AG10803 (cell line): ENCODE measurements at regions not wholly inside any gene's neighbourhood (a gene's known extent, or its start where the extent isn't known, plus 50 kb on each side); places are given as distances from the start of the nearest gene placed in this dataset.

Experiments used
- DNase-seq: peaks from one replicate; pipeline ENCODE4 v3.0.0; 2010; ENCODE audit warnings: low read depth
- H3K4me3 ChIP-seq: 2 replicates; pipeline ENCODE4 v1.5.1; 2011; ENCODE audit warnings: mild to moderate bottlenecking, low read length, control low read depth
- TF ChIP-seq, protein P1 (sequence below): conservative IDR thresholded peaks from 2 replicates; pipeline ENCODE4 v1.5.1; 2011; ENCODE audit warnings: mild to moderate bottlenecking, low read length, control low read depth, inconsistent platforms

GRCh38 chr7:110142939-110143526 is 947.9 kb upstream of the LRRN3 start:
- TF ChIP-seq, protein P1, sequence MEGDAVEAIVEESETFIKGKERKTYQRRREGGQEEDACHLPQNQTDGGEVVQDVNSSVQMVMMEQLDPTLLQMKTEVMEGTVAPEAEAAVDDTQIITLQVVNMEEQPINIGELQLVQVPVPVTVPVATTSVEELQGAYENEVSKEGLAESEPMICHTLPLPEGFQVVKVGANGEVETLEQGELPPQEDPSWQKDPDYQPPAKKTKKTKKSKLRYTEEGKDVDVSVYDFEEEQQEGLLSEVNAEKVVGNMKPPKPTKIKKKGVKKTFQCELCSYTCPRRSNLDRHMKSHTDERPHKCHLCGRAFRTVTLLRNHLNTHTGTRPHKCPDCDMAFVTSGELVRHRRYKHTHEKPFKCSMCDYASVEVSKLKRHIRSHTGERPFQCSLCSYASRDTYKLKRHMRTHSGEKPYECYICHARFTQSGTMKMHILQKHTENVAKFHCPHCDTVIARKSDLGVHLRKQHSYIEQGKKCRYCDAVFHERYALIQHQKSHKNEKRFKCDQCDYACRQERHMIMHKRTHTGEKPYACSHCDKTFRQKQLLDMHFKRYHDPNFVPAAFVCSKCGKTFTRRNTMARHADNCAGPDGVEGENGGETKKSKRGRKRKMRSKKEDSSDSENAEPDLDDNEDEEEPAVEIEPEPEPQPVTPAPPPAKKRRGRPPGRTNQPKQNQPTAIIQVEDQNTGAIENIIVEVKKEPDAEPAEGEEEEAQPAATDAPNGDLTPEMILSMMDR = no peak
- DNase-seq = no peak
- no peak overlapping the region for H3K4me3 ChIP-seq

DNA sequence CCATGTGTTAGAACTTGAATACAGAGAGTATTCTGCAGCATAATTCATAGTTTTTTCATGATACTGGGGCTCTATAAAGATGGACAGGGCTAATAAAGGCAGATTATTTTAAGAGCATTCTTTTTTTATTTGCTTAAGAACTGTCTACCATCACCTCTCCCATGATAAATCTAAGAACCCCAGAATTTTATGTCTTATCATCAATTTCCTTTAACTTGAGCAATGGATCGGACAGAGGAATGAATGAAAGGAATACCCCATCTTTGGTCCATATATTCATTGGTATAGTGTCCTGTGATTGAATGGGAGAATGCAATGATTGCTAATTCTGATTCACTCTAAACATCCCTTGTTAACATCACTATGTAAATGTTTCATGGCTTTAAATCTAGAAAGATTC is 946.3 kb upstream of the LRRN3 start:
- no peak overlapping the region for H3K4me3 ChIP-seq
- TF ChIP-seq, protein P1 = no peak
- DNase-seq = no peak

DNA sequence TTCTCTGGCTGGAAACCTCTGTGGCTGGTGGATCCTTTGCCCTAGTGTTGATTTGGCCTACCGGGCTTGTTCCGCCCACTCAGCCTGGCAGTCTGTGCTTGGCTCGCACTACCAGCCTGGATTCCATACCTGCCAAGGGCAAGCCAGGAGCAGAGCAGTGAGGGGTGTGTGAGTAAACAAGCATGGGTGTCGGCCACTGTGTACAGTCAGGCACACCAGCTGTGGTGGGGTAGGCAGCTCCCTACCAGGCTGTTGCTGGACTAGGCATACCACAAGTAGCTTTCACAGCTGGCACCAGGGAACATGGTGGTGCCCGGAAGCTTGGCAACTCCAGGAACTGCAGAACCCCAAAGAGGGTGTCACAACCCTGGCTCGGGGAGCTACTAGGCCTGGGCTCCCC is 942.9 kb upstream of the LRRN3 start:
- DNase-seq = no peak
- TF ChIP-seq, protein P1 = no peak
- no peak overlapping the region for H3K4me3 ChIP-seq

GRCh38 chr7:110153222-110153621 is 937.7 kb upstream of the LRRN3 start:
- DNase-seq = no peak
- TF ChIP-seq, protein P1 = no peak
- H3K4me3 ChIP-seq = no peak overlapping the region

DNA sequence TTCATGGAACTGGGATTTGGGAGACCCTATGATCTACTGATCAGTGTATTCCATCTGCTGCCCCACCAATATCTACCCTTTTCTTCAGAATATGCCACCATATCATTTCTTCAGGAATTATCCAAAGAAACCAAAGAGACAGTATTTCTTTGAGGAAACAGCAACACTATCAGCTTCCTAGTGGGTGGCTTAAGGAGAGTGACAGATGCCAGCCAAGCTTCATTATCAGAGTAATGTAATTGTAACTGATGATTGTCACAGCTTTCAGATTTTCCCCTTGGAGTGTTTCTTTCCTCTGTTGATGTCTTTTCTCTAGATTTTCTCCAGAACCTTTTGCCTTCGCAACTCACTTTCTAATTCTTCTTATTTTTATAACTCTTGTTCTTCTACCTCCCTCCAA is 934.4 kb upstream of the LRRN3 start:
- no peak for DNase-seq
- TF ChIP-seq, protein P1 = no peak
- H3K4me3 ChIP-seq = no peak overlapping the region

GRCh38 chr7:110157631-110158362 is 933.1 kb upstream of the LRRN3 start:
- TF ChIP-seq, protein P1 = no peak
- DNase-seq = no peak
- no peak overlapping the region for H3K4me3 ChIP-seq

DNA sequence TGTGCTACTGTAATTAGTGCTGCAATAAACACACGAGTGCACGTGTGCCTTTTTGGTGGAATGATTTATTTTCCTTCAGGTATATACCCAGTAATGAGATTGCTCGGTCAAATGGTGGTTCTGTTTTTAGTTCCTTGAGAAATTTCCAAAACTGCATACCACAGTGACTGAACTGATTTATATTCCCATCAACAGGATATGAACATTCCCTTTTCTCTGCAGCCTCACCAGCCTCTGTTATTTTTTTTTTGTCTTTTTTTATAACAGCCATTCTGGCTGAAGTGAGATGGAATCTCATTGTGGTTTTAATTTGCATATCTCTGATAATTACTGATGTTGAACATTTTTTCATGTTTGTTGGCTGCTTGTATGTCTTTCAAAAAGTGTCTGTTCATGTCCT is 922.9 kb upstream of the LRRN3 start:
- TF ChIP-seq, protein P1 = no peak
- H3K4me3 ChIP-seq = no peak overlapping the region
- no peak for DNase-seq
